PFSK-1 (cell line): ENCODE measurements at regions not wholly inside any gene's neighbourhood (a gene's known extent, or its start where the extent isn't known, plus 50 kb on each side); places are given as distances from the start of the nearest gene placed in this dataset.

ENCODE experiments used
- FOXP2 ChIP-seq: optimal IDR thresholded peaks from 2 replicates; pipeline ENCODE3; 2011; ENCODE audit warnings: borderline replicate concordance, control low read depth, inconsistent platforms; ENCODE audit not compliant: insufficient read depth; ENCODE audit errors: extremely low read length, extremely low read depth
- POLR2AphosphoS5 ChIP-seq: IDR thresholded peaks from 2 replicates; pipeline ENCODE4 v1.6.1; 2012; ENCODE audit warnings: low read depth, mild to moderate bottlenecking, control low read depth, low read length, moderate library complexity
- REST ChIP-seq, 2 experiments: IDR thresholded peaks; 2 replicates each; pipeline versions ENCODE4 v1.6.1 to v1.8.0; 2011 to 2012; ENCODE audit warnings: low read depth in 2 of 2, low read length in 2 of 2, control low read depth in 1 of 2, inconsistent platforms in 1 of 2, mild to moderate bottlenecking in 1 of 2, moderate library complexity in 1 of 2; ENCODE audit not compliant: insufficient read depth in 1 of 2
- SIN3A ChIP-seq: IDR thresholded peaks from 2 replicates; pipeline ENCODE4 v1.6.1; 2012; ENCODE audit warnings: mild to moderate bottlenecking, low read length, moderate library complexity, borderline replicate concordance; ENCODE audit not compliant: insufficient read depth
- TAF1 ChIP-seq: IDR thresholded peaks from 2 replicates; pipeline ENCODE4 v1.6.1; 2012; ENCODE audit warnings: low read length, control low read depth, borderline replicate concordance; ENCODE audit not compliant: insufficient read depth

- TF ChIP-seq POLR2AphosphoS5 (no peak), SIN3A (no peak), FOXP2 (no peak), REST (IDR thresholded peaks at IDR 0.05; ENCODE audit: insufficient read depth in 1 of 2, low read depth in 2 of 2, low read length in 2 of 2) (no peak)
Measured at GRCh38 chr10:109721453-109722064, 201.8 kb downstream of the XPNPEP1 start.

DNA sequence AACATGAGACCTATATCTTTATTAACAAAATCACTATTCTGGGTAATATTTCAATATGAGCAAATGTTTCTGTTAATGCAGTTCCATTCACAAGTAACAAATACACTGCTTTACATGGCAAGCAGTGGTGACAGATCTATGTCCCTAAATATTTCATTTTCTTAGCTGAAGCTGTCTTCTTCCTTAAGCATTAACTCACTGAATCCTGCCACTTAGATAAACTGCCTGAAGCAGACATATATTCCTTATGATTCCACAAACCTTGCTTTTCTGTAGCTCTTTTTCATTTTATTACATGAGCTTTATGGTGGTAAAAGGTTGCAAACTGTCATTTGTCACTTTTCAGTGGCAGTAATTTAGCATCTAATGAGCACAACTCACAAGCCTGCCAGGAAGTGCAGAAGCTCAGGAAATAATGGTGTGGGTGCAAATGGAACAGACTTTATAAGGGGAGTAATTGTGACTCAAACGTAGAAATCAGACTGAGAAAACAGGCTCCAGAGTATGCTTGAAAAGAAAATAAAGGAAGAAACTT lies 217.2 kb downstream of the XPNPEP1 start:
- TF ChIP-seq SIN3A = no peak
- no peak for TF ChIP-seq FOXP2
- no peak for TF ChIP-seq TAF1
- TF ChIP-seq REST (IDR thresholded peaks at IDR 0.05; ENCODE audit: insufficient read depth in 1 of 2, low read depth in 2 of 2, low read length in 2 of 2) = no peak
- no peak for TF ChIP-seq POLR2AphosphoS5

- no peak for TF ChIP-seq TAF1
- TF ChIP-seq FOXP2 = no peak
- TF ChIP-seq REST (IDR thresholded peaks at IDR 0.05; ENCODE audit: insufficient read depth in 1 of 2, low read depth in 2 of 2, low read length in 2 of 2) = no peak
- TF ChIP-seq SIN3A = no peak
- no peak for TF ChIP-seq POLR2AphosphoS5
Measured at GRCh38 chr10:109701633-109702215, 221.6 kb downstream of the XPNPEP1 start.

- TF ChIP-seq SIN3A (no peak), FOXP2 (no peak), TAF1 (no peak), REST (IDR thresholded peaks at IDR 0.05; ENCODE audit: insufficient read depth in 1 of 2, low read depth in 2 of 2, low read length in 2 of 2) (no peak), POLR2AphosphoS5 (no peak)
Measured at GRCh38 chr10:109698882-109699664, 224.2 kb downstream of the XPNPEP1 start.
